OCI-LY3 (cell line): ENCODE measurements at regions not wholly inside any gene's neighbourhood (a gene's known extent, or its start where the extent isn't known, plus 50 kb on each side); places are given as distances from the start of the nearest gene placed in this dataset.

Experiments used
- H2AFZ ChIP-seq: fragments of 200-600, 300-600 bp; shearing (Covaris generic); 2 replicates; pipeline ENCODE4 v1.6.0; 2014; ENCODE audit warnings: antibody characterized with exemption, low read depth, low read length
- H3K27ac ChIP-seq: fragments of 200-600, 300-600 bp; sonication (generic); 2 replicates; pipeline ENCODE4 v1.5.1; 2014; ENCODE audit warnings: mild to moderate bottlenecking, low read length, moderate library complexity, mixed read lengths
- H3K27me3 ChIP-seq: fragments of 200-600, 300-600 bp; sonication (generic); 2 replicates; pipeline ENCODE4 v1.6.1; 2014; ENCODE audit warnings: low read depth, low read length, mixed read lengths
- H3K36me3 ChIP-seq: fragments of 200-600, 300-600 bp; sonication (generic); replicated peaks from 2 replicates; pipeline ENCODE3; 2014; ENCODE audit warnings: low read depth, low read length, mixed read lengths
- H3K4me1 ChIP-seq: fragments of 300-600, 200-600 bp; sonication (generic); 2 replicates; pipeline ENCODE4 v1.6.1; 2014; ENCODE audit warnings: low read length, mixed read lengths
- H3K4me2 ChIP-seq: fragments of 200-600, 300-600 bp; sonication (generic); 2 replicates; pipeline ENCODE4 v1.6.1; 2014; ENCODE audit warnings: low read length, mixed read lengths
- H3K4me3 ChIP-seq: fragments of 300-600, 200-600 bp; sonication (generic); 2 replicates; pipeline ENCODE4 v1.5.1; 2014; ENCODE audit warnings: antibody characterized with exemption, mild to moderate bottlenecking, low read length, moderate library complexity
- H3K79me2 ChIP-seq: fragments of 300-600, 200-600 bp; shearing (Covaris generic); 2 replicates; pipeline ENCODE4 v1.6.1; 2014; ENCODE audit warnings: mild to moderate bottlenecking, low read length, mixed read lengths
- H3K9ac ChIP-seq: fragments of 300-600, 200-600 bp; shearing (Covaris generic); 2 replicates; pipeline ENCODE4 v1.6.0; 2014; ENCODE audit warnings: mild to moderate bottlenecking, low read length, moderate library complexity
- H3K9me3 ChIP-seq: fragments of 200-600, 300-600 bp; shearing (Covaris generic); 2 replicates; pipeline ENCODE4 v1.6.1; 2014; ENCODE audit warnings: low read length, mixed read lengths; ENCODE audit not compliant: insufficient read depth
- H4K20me1 ChIP-seq: fragments of 200-600, 300-600 bp; sonication (generic); 2 replicates; pipeline ENCODE4 v1.6.1; 2016; ENCODE audit warnings: low read length, mixed read lengths; ENCODE audit not compliant: insufficient read depth
- CTCF ChIP-seq: fragments of 200-600, 300-600 bp; sonication (generic); IDR thresholded peaks from 2 replicates; pipeline ENCODE4 v1.5.1; 2014; ENCODE audit warnings: antibody characterized with exemption, low read length, low read depth
- EZH2phosphoT487 ChIP-seq: fragments of 200-600 bp; shearing (Covaris generic); IDR thresholded peaks from 2 replicates; pipeline ENCODE4 v1.6.1; 2018; ENCODE audit warnings: antibody characterized with exemption, mixed run types, low read depth

- Histone ChIP-seq H2AFZ (no peak overlapping the region), H3K4me2 (no peak overlapping the region), H3K79me2 (no peaks in the 10 kb centered on the region), H3K36me3 (no peaks in the 10 kb centered on the region), H3K27me3 (peaks cover 16% of the 10 kb centered on the region), H3K27ac (no peak overlapping the region), H3K9ac (no peak overlapping the region), H3K4me3 (no peak overlapping the region), H3K9me3 (no peaks in the 10 kb centered on the region), H3K4me1 (no peaks in the 10 kb centered on the region), H4K20me1 (no peaks in the 10 kb centered on the region)
- TF ChIP-seq CTCF (no peak), EZH2phosphoT487 (no peak)
These were observed 216.0 kb upstream of the PELI2 start for GRCh38 chr14:55902241-55902640.

GRCh38 chr14:55904086-55904485 lies 214.1 kb upstream of the PELI2 start:
- no peaks in the 10 kb centered on the region for H3K4me1 ChIP-seq
- H3K27ac ChIP-seq: no peak overlapping the region
- TF ChIP-seq CTCF (no peak), EZH2phosphoT487 (no peak)
- H3K36me3 ChIP-seq: no peaks in the 10 kb centered on the region
- no peak overlapping the region for H2AFZ ChIP-seq
- no peaks in the 10 kb centered on the region for H4K20me1 ChIP-seq
- no peak overlapping the region for H3K4me3 ChIP-seq
- no peaks in the 10 kb centered on the region for H3K79me2 ChIP-seq
- H3K9ac ChIP-seq: no peak overlapping the region
- H3K9me3 ChIP-seq: no peaks in the 10 kb centered on the region
- peaks cover 28% of the 10 kb centered on the region for H3K27me3 ChIP-seq
- no peak overlapping the region for H3K4me2 ChIP-seq

- Histone ChIP-seq H3K27me3 (peaks cover 21% of the 10 kb centered on the region), H3K36me3 (no peaks in the 10 kb centered on the region), H3K4me2 (no peak overlapping the region), H2AFZ (no peak overlapping the region), H3K9me3 (no peaks in the 10 kb centered on the region), H3K4me1 (no peaks in the 10 kb centered on the region), H4K20me1 (no peaks in the 10 kb centered on the region), H3K4me3 (no peak overlapping the region), H3K79me2 (no peaks in the 10 kb centered on the region), H3K27ac (no peak overlapping the region), H3K9ac (no peak overlapping the region)
- TF ChIP-seq CTCF (no peak), EZH2phosphoT487 (no peak)
These were observed 210.1 kb upstream of the PELI2 start for GRCh38 chr14:55908106-55908505.

DNA sequence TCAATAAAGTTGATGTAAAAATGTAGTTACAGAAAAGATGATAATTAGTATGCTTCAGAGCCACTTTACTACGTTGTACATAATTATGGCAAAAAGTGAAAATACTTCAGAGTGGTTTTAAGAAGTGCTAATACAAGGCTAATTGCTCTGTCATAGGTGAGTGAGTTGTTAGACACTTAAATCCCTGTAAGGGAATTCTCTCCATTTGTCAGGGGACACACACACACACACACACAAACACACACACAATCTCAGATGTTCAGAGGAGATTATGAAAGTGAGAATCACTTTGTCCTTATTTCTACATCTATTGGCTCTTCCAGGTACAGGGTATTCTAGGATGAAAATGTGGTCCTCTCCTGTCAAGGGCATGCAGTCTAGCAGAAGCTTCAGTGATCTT lies 208.3 kb upstream of the PELI2 start:
- H3K27me3 ChIP-seq: peaks cover 34% of the 10 kb centered on the region
- H4K20me1 ChIP-seq: no peaks in the 10 kb centered on the region
- H3K9me3 ChIP-seq: no peaks in the 10 kb centered on the region
- H3K9ac ChIP-seq: no peak overlapping the region
- H2AFZ ChIP-seq: no peak overlapping the region
- H3K79me2 ChIP-seq: no peaks in the 10 kb centered on the region
- H3K4me3 ChIP-seq: no peak overlapping the region
- no peak overlapping the region for H3K4me2 ChIP-seq
- no peaks in the 10 kb centered on the region for H3K4me1 ChIP-seq
- TF ChIP-seq EZH2phosphoT487 (no peak), CTCF (no peak)
- no peaks in the 10 kb centered on the region for H3K36me3 ChIP-seq
- H3K27ac ChIP-seq: no peak overlapping the region
